Fibroblast of lung (primary cell): ENCODE measurements at regions not wholly inside any gene's neighbourhood (a gene's known extent, or its start where the extent isn't known, plus 50 kb on each side); places are given as distances from the start of the nearest gene placed in this dataset.

Experiments used
- EZH2 ChIP-seq: IDR thresholded peaks from 2 replicates; pipeline ENCODE4 v1.5.1; 2012; ENCODE audit warnings: low read length, control low read depth, mild to moderate bottlenecking; ENCODE audit errors: missing control alignments
- TF ChIP-seq, protein P1 (sequence below), 2 donors: IDR thresholded peaks in 1 of 2; conservative IDR thresholded peaks in 1 of 2; 1 replicate in 1 of 2; 2 replicates in 1 of 2; pipeline ENCODE4 v1.5.1; 2011 to 2012; ENCODE audit warnings: low read length in 2 of 2, control low read depth in 1 of 2, inconsistent platforms in 1 of 2, low read depth in 1 of 2, mild to moderate bottlenecking in 1 of 2

GRCh38 chr3:70568626-70569025 is 256.2 kb upstream of the MDFIC2 start:
- TF ChIP-seq, protein P1, sequence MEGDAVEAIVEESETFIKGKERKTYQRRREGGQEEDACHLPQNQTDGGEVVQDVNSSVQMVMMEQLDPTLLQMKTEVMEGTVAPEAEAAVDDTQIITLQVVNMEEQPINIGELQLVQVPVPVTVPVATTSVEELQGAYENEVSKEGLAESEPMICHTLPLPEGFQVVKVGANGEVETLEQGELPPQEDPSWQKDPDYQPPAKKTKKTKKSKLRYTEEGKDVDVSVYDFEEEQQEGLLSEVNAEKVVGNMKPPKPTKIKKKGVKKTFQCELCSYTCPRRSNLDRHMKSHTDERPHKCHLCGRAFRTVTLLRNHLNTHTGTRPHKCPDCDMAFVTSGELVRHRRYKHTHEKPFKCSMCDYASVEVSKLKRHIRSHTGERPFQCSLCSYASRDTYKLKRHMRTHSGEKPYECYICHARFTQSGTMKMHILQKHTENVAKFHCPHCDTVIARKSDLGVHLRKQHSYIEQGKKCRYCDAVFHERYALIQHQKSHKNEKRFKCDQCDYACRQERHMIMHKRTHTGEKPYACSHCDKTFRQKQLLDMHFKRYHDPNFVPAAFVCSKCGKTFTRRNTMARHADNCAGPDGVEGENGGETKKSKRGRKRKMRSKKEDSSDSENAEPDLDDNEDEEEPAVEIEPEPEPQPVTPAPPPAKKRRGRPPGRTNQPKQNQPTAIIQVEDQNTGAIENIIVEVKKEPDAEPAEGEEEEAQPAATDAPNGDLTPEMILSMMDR (conservative IDR thresholded peaks at IDR 0.05 in 1 of 2, IDR thresholded peaks at IDR 0.05 in 1 of 2; ENCODE audit: low read depth in 1 of 2, low read length in 2 of 2) = no peak
- no peak for TF ChIP-seq EZH2
